Endothelial cell (in vitro differentiated cells): ENCODE measurements at regions not wholly inside any gene's neighbourhood (a gene's known extent, or its start where the extent isn't known, plus 50 kb on each side); places are given as distances from the start of the nearest gene placed in this dataset.
A peak's percentile ranks its signal among the peaks of the same experiment; 100 is the strongest.
"Not testable (repeated sequence)": the region's sequence is repeated elsewhere in the genome, so short reads cannot be mapped to it uniquely, and the experiment has no call there.

ENCODE experiments used
- DNase-seq: peaks from one replicate; pipeline ENCODE4 v3.0.0; 2021; ENCODE audit warnings: low spot score
- H3K27ac Mint-ChIP-seq: one replicate; pipeline ENCODE4 v1.8.0; 2021; ENCODE audit warnings: mixed read lengths, inconsistent platforms; ENCODE audit not compliant: unreplicated experiment
- H3K27me3 Mint-ChIP-seq: one replicate; pipeline ENCODE4 v1.8.0; 2021; ENCODE audit warnings: mild to moderate bottlenecking, moderate library complexity, mixed read lengths, inconsistent platforms; ENCODE audit not compliant: unreplicated experiment
- H3K36me3 Mint-ChIP-seq: one replicate; pipeline ENCODE4 v1.8.0; 2021; ENCODE audit warnings: mild to moderate bottlenecking, low read depth, mixed read lengths, inconsistent platforms; ENCODE audit not compliant: unreplicated experiment
- H3K4me1 Mint-ChIP-seq: one replicate; pipeline ENCODE4 v1.8.0; 2021; ENCODE audit warnings: mild to moderate bottlenecking, mixed read lengths, inconsistent platforms; ENCODE audit not compliant: unreplicated experiment
- H3K4me3 Mint-ChIP-seq: one replicate; pipeline ENCODE4 v1.8.0; 2021; ENCODE audit warnings: mild to moderate bottlenecking, mixed read lengths, inconsistent platforms; ENCODE audit not compliant: unreplicated experiment
- H3K9me3 Mint-ChIP-seq: one replicate; pipeline ENCODE4 v1.8.0; 2021; ENCODE audit warnings: mixed read lengths, inconsistent platforms; ENCODE audit not compliant: unreplicated experiment
- CTCF ChIP-seq: fragments of 200-600 bp; sonication (generic); IDR thresholded peaks from one replicate; pipeline ENCODE4 v1.5.0; 2021; ENCODE audit warnings: antibody characterized with exemption; ENCODE audit not compliant: unreplicated experiment

GRCh38 chr6:27700337-27700736, 211.9 kb downstream of the OR2B2 start:
- H3K4me3 Mint-ChIP-seq, result no peak overlapping the region
- no peaks in the 10 kb centered on the region for H3K9me3 Mint-ChIP-seq
- H3K36me3 Mint-ChIP-seq, result no peaks in the 10 kb centered on the region
- no peak for TF ChIP-seq CTCF
- no peak overlapping the region for H3K27ac Mint-ChIP-seq
- H3K4me1 Mint-ChIP-seq, result peaks cover 4% of the 10 kb centered on the region
- H3K27me3 Mint-ChIP-seq, result no peaks in the 10 kb centered on the region
- DNase-seq, result no peak

- no peak for TF ChIP-seq CTCF
- H3K36me3 Mint-ChIP-seq, result no peaks in the 10 kb centered on the region
- peak overlapping the region; percentile 97 for H3K4me3 Mint-ChIP-seq
- no peaks in the 10 kb centered on the region for H3K27me3 Mint-ChIP-seq
- DNase-seq, result no peak
- H3K4me1 Mint-ChIP-seq, result peaks cover 16% of the 10 kb centered on the region
- H3K27ac Mint-ChIP-seq, result peak overlapping the region; percentile 25
- no peaks in the 10 kb centered on the region for H3K9me3 Mint-ChIP-seq
Observed at GRCh38 chr6:27694547-27694874, 217.7 kb downstream of the OR2B2 start.

GRCh38 chr6:27693766-27694546, 218.2 kb downstream of the OR2B2 start:
- Mint-ChIP-seq H3K4me3 (peak overlapping the region; percentile 97), H3K36me3 (no peaks in the 10 kb centered on the region), H3K27me3 (no peaks in the 10 kb centered on the region), H3K9me3 (no peaks in the 10 kb centered on the region), H3K27ac (peak overlapping the region; percentile 71), H3K4me1 (peaks cover 16% of the 10 kb centered on the region)
- peak; percentile 45 for DNase-seq
- TF ChIP-seq CTCF, result no peak

- H3K36me3 Mint-ChIP-seq, H3K9me3 Mint-ChIP-seq, DNase-seq, H3K4me3 Mint-ChIP-seq, H3K27ac Mint-ChIP-seq, H3K27me3 Mint-ChIP-seq: not testable (repeated sequence)
- H3K4me1 Mint-ChIP-seq, result peaks cover 17% of the 10 kb centered on the region
Observed at GRCh38 chr6:27692133-27692532, 219.2 kb upstream of the ZNF184 start.

GRCh38 chr6:27688014-27688586, 215.2 kb upstream of the ZNF184 start:
- peak; percentile 78 for DNase-seq
- Mint-ChIP-seq H3K4me1 (peaks cover 2% of the 10 kb centered on the region), H3K36me3 (no peaks in the 10 kb centered on the region), H3K4me3 (peak overlapping the region; percentile 94), H3K9me3 (no peaks in the 10 kb centered on the region), H3K27ac (peak overlapping the region; percentile 72), H3K27me3 (peaks cover 14% of the 10 kb centered on the region)
- no peak for TF ChIP-seq CTCF
